Mesenchymal stem cell (in vitro differentiated cells and primary cell): ENCODE measurements at regions not wholly inside any gene's neighbourhood (a gene's known extent, or its start where the extent isn't known, plus 50 kb on each side); places are given as distances from the start of the nearest gene placed in this dataset.

Source experiments
- DNase-seq: peaks from one replicate; pipeline ENCODE4 v3.0.0-alpha.2; 2013
- H2AFZ ChIP-seq: one replicate; pipeline ENCODE4 v1.6.1; 2013; ENCODE audit warnings: low read depth, mild to moderate bottlenecking, control low read depth, inconsistent platforms, low read length, moderate library complexity
- H2AK5ac ChIP-seq: 2 replicates; pipeline ENCODE4 v1.6.1; 2013; ENCODE audit warnings: low read length, moderate library complexity, mild to moderate bottlenecking, inconsistent platforms; ENCODE audit not compliant: severe bottlenecking
- H2BK120ac ChIP-seq: one replicate; pipeline ENCODE4 v1.6.1; 2013; ENCODE audit warnings: low read depth, mild to moderate bottlenecking, inconsistent platforms, low read length, moderate library complexity
- H2BK12ac ChIP-seq, 2 experiments: one replicate each; pipeline ENCODE4 v1.6.1; 2013; ENCODE audit warnings: inconsistent platforms in 2 of 2, low read length in 2 of 2, mild to moderate bottlenecking in 2 of 2, moderate library complexity in 2 of 2, control low read depth in 1 of 2
- H2BK15ac ChIP-seq: one replicate; pipeline ENCODE4 v1.6.1; 2013; ENCODE audit warnings: mild to moderate bottlenecking, low read depth, inconsistent platforms; ENCODE audit not compliant: poor library complexity, severe bottlenecking
- H2BK5ac ChIP-seq: 2 replicates; pipeline ENCODE4 v1.6.1; 2013; ENCODE audit warnings: low read depth, mild to moderate bottlenecking, low read length, control low read depth, inconsistent platforms; ENCODE audit not compliant: poor library complexity, severe bottlenecking
- H3K14ac ChIP-seq, 2 experiments: one replicate each; pipeline ENCODE4 v1.6.1; 2013; ENCODE audit warnings: inconsistent platforms in 2 of 2, low read length in 2 of 2, control low read depth in 1 of 2, mild to moderate bottlenecking in 1 of 2, moderate library complexity in 1 of 2
- H3K18ac ChIP-seq, 2 experiments: one replicate each; pipeline ENCODE4 v1.6.1; 2013; ENCODE audit warnings: inconsistent platforms in 2 of 2, low read length in 2 of 2, control low read depth in 1 of 2, low read depth in 1 of 2, mild to moderate bottlenecking in 1 of 2
- H3K23ac ChIP-seq, 2 experiments: one replicate each; pipeline ENCODE4 v1.6.1; 2013; ENCODE audit warnings: inconsistent platforms in 2 of 2, low read length in 2 of 2, mild to moderate bottlenecking in 2 of 2, moderate library complexity in 2 of 2, control low read depth in 1 of 2
- H3K27ac ChIP-seq: 2 replicates; pipeline ENCODE4 v1.5.1; 2013; ENCODE audit warnings: mild to moderate bottlenecking, moderate library complexity, low read length, control low read depth, inconsistent platforms; ENCODE audit not compliant: poor library complexity, severe bottlenecking
- H3K27me3 ChIP-seq, 2 experiments: 2 replicates each; pipeline versions ENCODE4 v1.6.1 to v1.7.0; 2013; ENCODE audit warnings: low read length in 2 of 2, mild to moderate bottlenecking in 2 of 2, moderate library complexity in 2 of 2, control low read depth in 1 of 2, inconsistent platforms in 1 of 2; ENCODE audit not compliant: control insufficient read depth in 1 of 2, insufficient read depth in 1 of 2
- H3K36me3 ChIP-seq, 2 experiments: 2 replicates each; pipeline versions ENCODE4 v1.6.1 to v1.7.0; 2013; ENCODE audit warnings: low read length in 2 of 2, control low read depth in 1 of 2, inconsistent platforms in 1 of 2, low read depth in 1 of 2, mild to moderate bottlenecking in 1 of 2; ENCODE audit not compliant: insufficient read depth in 2 of 2, control insufficient read depth in 1 of 2
- H3K4ac ChIP-seq, 2 experiments: one replicate each; pipeline ENCODE4 v1.6.1; 2013; ENCODE audit warnings: inconsistent platforms in 2 of 2, low read length in 2 of 2, mild to moderate bottlenecking in 2 of 2, moderate library complexity in 2 of 2, control low read depth in 1 of 2, low read depth in 1 of 2
- H3K4me1 ChIP-seq: 2 replicates; pipeline ENCODE4 v1.6.1; 2013; ENCODE audit warnings: low read depth, low read length, control low read depth; ENCODE audit not compliant: control insufficient read depth, insufficient read depth
- H3K4me2 ChIP-seq: 2 replicates; pipeline ENCODE4 v1.6.1; 2013; ENCODE audit warnings: low read length, mild to moderate bottlenecking, inconsistent platforms; ENCODE audit not compliant: poor library complexity, severe bottlenecking
- H3K4me3 ChIP-seq, 2 experiments: 2 replicates each; pipeline versions ENCODE4 v1.5.1 to v1.7.0; 2013; ENCODE audit warnings: low read length in 2 of 2, mild to moderate bottlenecking in 2 of 2, control low read depth in 1 of 2, low read depth in 1 of 2; ENCODE audit not compliant: insufficient read depth in 1 of 2
- H3K79me1 ChIP-seq: replicated peaks from 2 replicates; pipeline ENCODE4 v1.6.1; 2013; ENCODE audit warnings: mild to moderate bottlenecking, control low read depth, low read length, inconsistent platforms; ENCODE audit not compliant: poor library complexity, severe bottlenecking
- H3K9ac ChIP-seq: 2 replicates; pipeline ENCODE4 v1.7.0; 2013; ENCODE audit warnings: mild to moderate bottlenecking, low read length, moderate library complexity
- H3K9me3 ChIP-seq: 2 replicates; pipeline ENCODE4 v1.7.0; 2013; ENCODE audit warnings: mild to moderate bottlenecking, low read length; ENCODE audit not compliant: control insufficient read depth
- H4K8ac ChIP-seq: one replicate; pipeline ENCODE4 v1.6.1; 2013; ENCODE audit warnings: inconsistent platforms, mild to moderate bottlenecking, low read length, moderate library complexity
- H4K91ac ChIP-seq: one replicate; pipeline ENCODE4 v1.6.1; 2013; ENCODE audit warnings: mild to moderate bottlenecking, low read length, inconsistent platforms
- WGBS: methylation state at CpG from one replicate; pipeline ENCODE4 v1.1.7; 2013; ENCODE audit warnings: mixed read lengths; 5-methylcytosine and 5-hydroxymethylcytosine counted together

GRCh38 chr3:3278073-3278472 lies 98.6 kb upstream of the CRBN start:
- H3K36me3 ChIP-seq: no peaks in the 10 kb centered on the region
- no peak overlapping the region for H2AFZ ChIP-seq
- no peak overlapping the region for H2AK5ac ChIP-seq
- H4K8ac ChIP-seq: no peak overlapping the region
- no peak overlapping the region for H4K91ac ChIP-seq
- H2BK5ac ChIP-seq: no peak overlapping the region
- peaks cover 28% of the 10 kb centered on the region for H3K9me3 ChIP-seq
- no peak overlapping the region for H3K4me2 ChIP-seq
- DNase-seq: no peak
- no peak overlapping the region for H3K4ac ChIP-seq
- H3K4me3 ChIP-seq: no peak overlapping the region
- no peak overlapping the region for H3K23ac ChIP-seq
- no peak overlapping the region for H2BK120ac ChIP-seq
- no peaks in the 10 kb centered on the region for H3K79me1 ChIP-seq
- no peak overlapping the region for H3K9ac ChIP-seq
- no peak overlapping the region for H2BK15ac ChIP-seq
- WGBS: 14% methylated on average over 1 of the region's 1 CpG
- no peak overlapping the region for H3K27ac ChIP-seq
- no peaks in the 10 kb centered on the region for H3K27me3 ChIP-seq
- no peak overlapping the region for H3K14ac ChIP-seq
- no peak overlapping the region for H2BK12ac ChIP-seq
- no peak overlapping the region for H3K18ac ChIP-seq
- H3K4me1 ChIP-seq: no peaks in the 10 kb centered on the region

DNA sequence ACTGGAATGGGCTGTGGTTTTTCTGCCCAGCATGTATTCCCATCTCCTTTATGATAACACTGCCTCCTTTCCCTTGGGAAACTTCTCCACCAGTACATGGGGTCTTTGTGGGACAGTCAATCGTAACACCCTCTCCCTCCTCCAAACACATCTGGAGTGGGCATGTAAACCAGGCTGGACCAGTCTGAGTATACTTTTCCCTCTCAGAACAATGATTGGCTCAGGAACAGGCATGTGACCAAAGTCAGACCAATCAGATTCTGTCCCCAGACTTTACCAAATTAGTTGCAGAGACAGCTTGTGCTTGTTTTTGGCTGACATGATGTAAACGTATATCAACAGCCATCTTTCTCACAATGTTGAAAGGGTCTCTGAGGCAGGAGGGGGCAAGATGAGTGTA lies 97.1 kb upstream of the CRBN start:
- no peak overlapping the region for H2BK120ac ChIP-seq
- H3K27me3 ChIP-seq: no peaks in the 10 kb centered on the region
- no peak overlapping the region for H3K4ac ChIP-seq
- whole genome bisulfite sequencing: 83% methylated on average over 2 of the region's 2 CpGs
- no peak overlapping the region for H2BK12ac ChIP-seq
- H3K14ac ChIP-seq: no peak overlapping the region
- H3K4me2 ChIP-seq: no peak overlapping the region
- H3K27ac ChIP-seq: no peak overlapping the region
- H4K91ac ChIP-seq: no peak overlapping the region
- H3K23ac ChIP-seq: no peak overlapping the region
- no peak overlapping the region for H3K18ac ChIP-seq
- no peaks in the 10 kb centered on the region for H3K36me3 ChIP-seq
- no peak for DNase-seq
- H2BK5ac ChIP-seq: no peak overlapping the region
- no peak overlapping the region for H3K4me3 ChIP-seq
- no peak overlapping the region for H2AK5ac ChIP-seq
- no peaks in the 10 kb centered on the region for H3K79me1 ChIP-seq
- H3K9me3 ChIP-seq: peaks cover 30% of the 10 kb centered on the region
- no peaks in the 10 kb centered on the region for H3K4me1 ChIP-seq
- H2AFZ ChIP-seq: no peak overlapping the region
- no peak overlapping the region for H2BK15ac ChIP-seq
- H3K9ac ChIP-seq: no peak overlapping the region
- H4K8ac ChIP-seq: no peak overlapping the region

GRCh38 chr3:3264796-3265195 lies 85.3 kb upstream of the CRBN start:
- Histone ChIP-seq H3K27me3 (no peaks in the 10 kb centered on the region), H3K36me3 (no peaks in the 10 kb centered on the region), H3K18ac (no peak overlapping the region), H3K4me3 (no peak overlapping the region), H3K27ac (no peak overlapping the region), H4K8ac (no peak overlapping the region), H2AK5ac (no peak overlapping the region), H2BK12ac (no peak overlapping the region), H4K91ac (no peak overlapping the region), H3K9me3 (no peaks in the 10 kb centered on the region), H3K14ac (no peak overlapping the region), H3K4ac (no peak overlapping the region), H3K79me1 (no peaks in the 10 kb centered on the region), H2BK120ac (no peak overlapping the region), H2BK15ac (no peak overlapping the region), H3K4me1 (no peaks in the 10 kb centered on the region), H2BK5ac (no peak overlapping the region), H3K9ac (no peak overlapping the region), H3K23ac (no peak overlapping the region), H3K4me2 (no peak overlapping the region), H2AFZ (no peak overlapping the region)
- WGBS: 80% methylated on average over 3 of the region's 3 CpGs
- no peak for DNase-seq

DNA sequence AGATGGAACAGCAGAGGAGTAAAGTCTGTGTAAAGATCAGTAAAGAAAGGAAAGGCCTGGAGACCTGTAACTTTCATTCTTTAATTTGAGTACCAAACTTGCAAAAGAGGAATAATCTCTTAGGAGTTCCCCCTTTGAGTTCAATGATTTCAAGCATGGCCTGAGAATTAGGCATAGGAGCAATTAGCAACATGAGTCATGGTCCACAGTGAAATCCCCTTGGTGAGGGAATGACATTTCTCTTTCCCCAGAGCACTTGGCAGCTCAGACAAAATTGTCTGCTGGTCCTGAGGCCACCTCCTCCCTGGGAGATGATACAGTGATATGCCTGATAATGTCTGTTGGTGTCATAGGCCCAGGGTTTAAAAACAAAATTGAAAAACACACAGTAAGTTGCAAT lies 81.4 kb upstream of the CRBN start:
- H2BK5ac ChIP-seq: no peak overlapping the region
- H2BK12ac ChIP-seq: no peak overlapping the region
- H3K27ac ChIP-seq: no peak overlapping the region
- H2BK15ac ChIP-seq: no peak overlapping the region
- H3K23ac ChIP-seq: no peak overlapping the region
- H3K27me3 ChIP-seq: no peaks in the 10 kb centered on the region
- H3K18ac ChIP-seq: no peak overlapping the region
- no peak for DNase-seq
- no peak overlapping the region for H2AK5ac ChIP-seq
- no peaks in the 10 kb centered on the region for H3K36me3 ChIP-seq
- H3K4me1 ChIP-seq: no peaks in the 10 kb centered on the region
- H3K4me2 ChIP-seq: no peak overlapping the region
- H3K4me3 ChIP-seq: no peak overlapping the region
- no peak overlapping the region for H4K8ac ChIP-seq
- H3K9ac ChIP-seq: no peak overlapping the region
- no peak overlapping the region for H2BK120ac ChIP-seq
- no peak overlapping the region for H3K14ac ChIP-seq
- H3K4ac ChIP-seq: no peak overlapping the region
- no peak overlapping the region for H4K91ac ChIP-seq
- peaks cover 6% of the 10 kb centered on the region for H3K9me3 ChIP-seq
- no peaks in the 10 kb centered on the region for H3K79me1 ChIP-seq
- H2AFZ ChIP-seq: no peak overlapping the region
